Naive thymus-derived CD4-positive, alpha-beta T cell (primary cell): ENCODE measurements at regions not wholly inside any gene's neighbourhood (a gene's known extent, or its start where the extent isn't known, plus 50 kb on each side); places are given as distances from the start of the nearest gene placed in this dataset.

Source experiments
- ATAC-seq: fragments of 150-1000 bp; cut with Tn5 transposase; 2 replicates; pipeline ENCODE4 v1.10.0; 2021; ENCODE audit warnings: mild to moderate bottlenecking, moderate library complexity
- CTCF ChIA-PET: fragments of 350-600 bp; sonication (Branson Sonifier 250); formaldehyde crosslinking; loops from one replicate; lab custom pipeline; 2021; ENCODE audit warnings: antibody characterized with exemption; lab: Charles Lee
- POLR2A ChIA-PET: fragments of 350-600 bp; sonication (Branson Sonifier 250); formaldehyde crosslinking; loops from one replicate; lab custom pipeline; 2021; ENCODE audit warnings: antibody characterized with exemption, inconsistent platforms; lab: Charles Lee
- DNase-seq, 9 donors: peaks; one replicate each; pipeline versions ENCODE4 v3.0.0 to v3.0.0-alpha.2; 2020 to 2022; ENCODE audit warnings: mixed read lengths in 1 of 9
- H3K27ac ChIP-seq: one replicate; pipeline ENCODE4 v1.7.0; 2013; ENCODE audit warnings: mild to moderate bottlenecking, low read depth, low read length, moderate library complexity
- H3K27me3 ChIP-seq, 2 donors: one replicate each; pipeline ENCODE4 v1.7.0; 2013; ENCODE audit warnings: low read length in 2 of 2, mild to moderate bottlenecking in 2 of 2, moderate library complexity in 2 of 2; ENCODE audit not compliant: control insufficient read depth in 2 of 2, insufficient read depth in 2 of 2
- H3K36me3 ChIP-seq, 3 experiments: 1 replicate in 2 of 3; 2 replicates in 1 of 3; pipeline ENCODE4 v1.7.0; 2013; ENCODE audit warnings: low read length in 3 of 3, mild to moderate bottlenecking in 3 of 3, moderate library complexity in 1 of 3; ENCODE audit not compliant: insufficient read depth in 3 of 3, control insufficient read depth in 2 of 3
- H3K4me1 ChIP-seq, 2 donors: one replicate each; pipeline ENCODE4 v1.7.0; 2013; ENCODE audit warnings: low read length in 2 of 2, mild to moderate bottlenecking in 2 of 2, moderate library complexity in 1 of 2; ENCODE audit not compliant: control insufficient read depth in 2 of 2, insufficient read depth in 2 of 2
- H3K4me3 ChIP-seq: 2 replicates; pipeline ENCODE4 v1.7.0; 2013; ENCODE audit warnings: mild to moderate bottlenecking, low read length
- H3K9me3 ChIP-seq, 3 experiments: 1 replicate in 2 of 3; 2 replicates in 1 of 3; pipeline ENCODE4 v1.7.0; 2013; ENCODE audit warnings: low read length in 3 of 3; ENCODE audit not compliant: control insufficient read depth in 2 of 3
- H3K27ac Mint-ChIP-seq, 9 donors: one replicate each; pipeline ENCODE4 v1.8.0; 2020 to 2022; ENCODE audit warnings: mixed read lengths in 9 of 9, mild to moderate bottlenecking in 8 of 9, moderate library complexity in 5 of 9, inconsistent platforms in 2 of 9
- H3K27me3 Mint-ChIP-seq, 5 donors: one replicate each; pipeline ENCODE4 v1.8.0; 2021 to 2022; ENCODE audit warnings: mixed read lengths in 5 of 5, mild to moderate bottlenecking in 1 of 5
- H3K36me3 Mint-ChIP-seq, 5 donors: one replicate each; pipeline ENCODE4 v1.8.0; 2020 to 2022; ENCODE audit warnings: mixed read lengths in 5 of 5, mild to moderate bottlenecking in 3 of 5, inconsistent platforms in 1 of 5
- H3K4me1 Mint-ChIP-seq, 7 donors: one replicate each; pipeline ENCODE4 v1.8.0; 2020 to 2022; ENCODE audit warnings: mixed read lengths in 7 of 7, mild to moderate bottlenecking in 3 of 7, inconsistent platforms in 1 of 7
- H3K4me3 Mint-ChIP-seq, 10 donors: one replicate each; pipeline ENCODE4 v1.8.0; 2020 to 2022; ENCODE audit warnings: mild to moderate bottlenecking in 10 of 10, mixed read lengths in 10 of 10, moderate library complexity in 6 of 10, inconsistent platforms in 2 of 10
- H3K9me3 Mint-ChIP-seq, 11 donors: one replicate each; pipeline ENCODE4 v1.8.0; 2020 to 2022; ENCODE audit warnings: mixed read lengths in 11 of 11, mild to moderate bottlenecking in 4 of 11, inconsistent platforms in 1 of 11, moderate library complexity in 1 of 11
- intact Hi-C, 2 donors: fragments of 100-400 bp; cut with micrococcal nuclease; formaldehyde crosslinking; loops; one replicate each; pipeline ENCODE4 v1.15.1; 2023

DNA sequence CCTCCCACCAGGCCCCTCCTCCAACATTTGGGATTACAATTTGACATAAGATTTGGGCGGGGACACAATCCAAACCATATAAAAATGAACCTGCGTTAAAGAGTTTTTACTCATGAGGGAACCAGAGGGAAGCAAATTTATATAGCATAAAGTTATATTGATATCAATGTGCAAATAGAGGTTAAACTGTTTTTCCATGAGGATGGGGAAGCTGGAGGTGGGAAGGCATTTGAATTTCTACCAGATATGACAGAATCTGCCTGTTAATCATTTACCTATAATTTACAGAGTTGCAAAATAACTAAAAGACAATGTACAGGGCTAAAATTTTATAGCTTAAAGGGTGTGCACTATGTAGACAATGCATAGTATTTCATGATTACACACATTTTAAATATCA, 322.0 kb upstream of the FKBP1C start:
- H3K36me3 ChIP-seq = no peaks in the 10 kb centered on the region
- Mint-ChIP-seq H3K9me3 (peaks cover 0 to 6% (median 1%) of the 10 kb centered on the region in 11 donors), H3K4me1 (no peaks in the 10 kb centered on the region), H3K27ac (no peak overlapping the region), H3K4me3 (no peak overlapping the region), H3K36me3 (no peaks in the 10 kb centered on the region), H3K27me3 (no peaks in the 10 kb centered on the region)
- no peak for DNase-seq
- H3K4me3 ChIP-seq = no peak overlapping the region
- H3K27ac ChIP-seq = no peak overlapping the region
- intact Hi-C loops = no loop called here
- no peaks in the 10 kb centered on the region for H3K4me1 ChIP-seq
- H3K9me3 ChIP-seq = no peaks in the 10 kb centered on the region
- H3K27me3 ChIP-seq = no peaks in the 10 kb centered on the region
- ChIA-PET POLR2A (no interaction called here), CTCF (no interaction called here)
- no peak for ATAC-seq

DNA sequence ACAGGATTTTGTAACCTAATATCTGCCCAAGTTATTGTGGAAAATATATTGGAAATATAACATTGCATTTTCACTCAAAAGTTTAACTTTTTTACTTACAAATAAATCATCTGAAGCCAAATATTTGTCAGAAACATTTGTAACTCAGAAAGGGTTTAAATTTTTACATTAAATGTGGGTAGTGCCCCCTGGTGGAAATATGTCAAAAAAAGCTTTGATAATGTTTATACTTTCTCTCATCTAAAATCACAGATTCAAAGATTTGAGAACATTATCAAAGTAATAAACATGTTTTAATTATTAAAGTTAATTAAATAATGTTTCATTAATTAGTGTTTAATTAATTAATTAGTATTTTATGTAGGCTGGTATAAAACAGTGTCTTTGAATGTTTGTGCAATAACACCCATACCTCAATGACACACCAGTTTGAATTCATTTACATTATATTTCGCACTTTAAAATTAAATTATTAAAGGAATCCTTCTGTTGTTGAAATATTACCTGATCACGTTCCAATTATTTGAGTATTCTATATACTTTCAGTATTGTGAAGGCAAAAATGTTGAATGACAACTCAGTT, 320.1 kb upstream of the FKBP1C start:
- CTCF ChIA-PET = no interaction called here
- POLR2A ChIA-PET = no interaction called here
- H3K4me3 Mint-ChIP-seq = no peak overlapping the region

DNA sequence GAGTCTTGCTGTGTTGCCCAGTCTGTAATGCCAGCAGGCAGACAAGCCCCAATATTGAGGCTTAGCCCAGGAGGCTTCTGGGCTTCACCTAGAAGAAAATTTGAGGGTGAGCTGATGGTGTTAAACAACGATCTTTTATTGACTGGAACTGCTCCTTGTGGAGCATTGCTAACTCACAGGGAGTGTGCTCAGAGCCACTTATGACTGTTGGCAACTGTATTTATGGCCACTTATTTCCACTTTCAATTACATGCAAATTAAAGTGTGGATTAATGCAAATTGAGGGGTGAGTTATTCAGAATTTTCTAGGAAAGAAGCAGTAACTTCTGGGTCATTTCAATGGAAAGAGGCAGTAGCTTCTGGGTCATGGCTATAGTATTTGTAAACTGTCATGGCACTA, 317.2 kb upstream of the FKBP1C start:
- ChIA-PET CTCF (no interaction called here), POLR2A (no interaction called here)
- H3K4me3 ChIP-seq = no peak overlapping the region
- Mint-ChIP-seq H3K36me3 (no peaks in the 10 kb centered on the region), H3K4me3 (no peak overlapping the region), H3K9me3 (peaks cover 0 to 2% (median 0%) of the 10 kb centered on the region in 11 donors), H3K27me3 (no peaks in the 10 kb centered on the region), H3K4me1 (no peaks in the 10 kb centered on the region), H3K27ac (no peak overlapping the region)
- H3K36me3 ChIP-seq = no peaks in the 10 kb centered on the region
- H3K27me3 ChIP-seq = no peaks in the 10 kb centered on the region
- no peaks in the 10 kb centered on the region for H3K9me3 ChIP-seq
- intact Hi-C loops = no loop called here
- H3K4me1 ChIP-seq = no peaks in the 10 kb centered on the region
- no peak overlapping the region for H3K27ac ChIP-seq
- DNase-seq (no peak), ATAC-seq (no peak)

More for the DNA sequence above, 320.1 kb upstream of the FKBP1C start:
- Histone ChIP-seq H3K27me3 (no peaks in the 10 kb centered on the region), H3K27ac (no peak overlapping the region), H3K4me1 (no peaks in the 10 kb centered on the region), H3K36me3 (no peaks in the 10 kb centered on the region), H3K9me3 (no peaks in the 10 kb centered on the region), H3K4me3 (no peak overlapping the region)
- DNase-seq (no peak), ATAC-seq (no peak)
- Mint-ChIP-seq H3K27ac (no peak overlapping the region), H3K9me3 (peaks cover 0 to 6% (median 1%) of the 10 kb centered on the region in 11 donors), H3K36me3 (no peaks in the 10 kb centered on the region), H3K27me3 (no peaks in the 10 kb centered on the region), H3K4me1 (no peaks in the 10 kb centered on the region)
- intact Hi-C loops = no loop called here

DNA sequence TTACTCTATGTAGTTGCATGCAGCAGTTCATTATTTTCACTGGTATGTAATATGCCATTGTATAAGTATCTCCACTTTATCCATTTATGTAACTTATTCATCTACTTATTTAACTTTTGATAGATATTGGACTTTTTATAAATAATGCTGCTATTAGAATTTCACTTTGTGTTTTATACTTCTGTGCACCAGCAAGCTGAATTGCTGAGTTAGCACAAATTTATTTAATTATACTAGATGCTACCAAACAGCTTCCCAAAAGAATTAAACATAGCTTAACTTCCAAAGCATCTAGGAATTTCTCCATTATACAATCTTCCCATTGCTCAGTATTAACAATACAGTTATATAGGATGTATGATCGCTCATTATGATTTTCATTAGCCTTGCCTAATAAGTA, 308.0 kb upstream of the FKBP1C start:
- intact Hi-C loops = no loop called here
- Histone ChIP-seq H3K27me3 (no peaks in the 10 kb centered on the region), H3K36me3 (no peaks in the 10 kb centered on the region), H3K4me3 (no peak overlapping the region), H3K27ac (no peak overlapping the region), H3K9me3 (no peaks in the 10 kb centered on the region), H3K4me1 (no peaks in the 10 kb centered on the region)
- Mint-ChIP-seq H3K27ac (no peak overlapping the region), H3K9me3 (peaks cover 0 to 39% (median 9%) of the 10 kb centered on the region in 11 donors), H3K4me1 (no peaks in the 10 kb centered on the region), H3K4me3 (no peak overlapping the region), H3K27me3 (no peaks in the 10 kb centered on the region), H3K36me3 (no peaks in the 10 kb centered on the region)
- DNase-seq (no peak), ATAC-seq (no peak)
- CTCF ChIA-PET = no interaction called here
- POLR2A ChIA-PET = no interaction called here

DNA sequence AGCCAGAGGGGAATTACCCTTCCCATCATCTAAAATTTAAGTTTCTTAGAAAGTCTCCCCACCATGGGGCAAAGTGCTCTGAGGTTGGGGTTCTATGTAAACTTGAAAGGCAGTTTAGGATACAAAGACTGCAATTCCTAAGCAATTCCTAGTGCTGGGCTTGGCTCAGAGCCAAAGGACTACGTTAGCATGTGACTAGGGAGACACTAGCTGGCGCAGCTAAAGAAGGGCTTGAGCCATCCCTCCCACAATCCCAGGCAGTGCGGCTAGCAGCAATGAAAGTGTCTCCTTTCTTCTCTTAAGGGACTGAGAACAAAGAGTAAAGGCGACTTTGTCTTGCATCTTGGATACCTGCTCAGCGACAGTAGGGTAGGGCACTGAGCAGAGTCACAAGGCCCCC, 306.6 kb upstream of the FKBP1C start:
- no peaks in the 10 kb centered on the region for H3K27me3 Mint-ChIP-seq
- Histone ChIP-seq H3K4me3 (no peak overlapping the region), H3K27me3 (no peaks in the 10 kb centered on the region), H3K4me1 (no peaks in the 10 kb centered on the region), H3K36me3 (no peaks in the 10 kb centered on the region), H3K9me3 (no peaks in the 10 kb centered on the region), H3K27ac (no peak overlapping the region)
- ChIA-PET CTCF (no interaction called here), POLR2A (no interaction called here)
- intact Hi-C loops = no loop called here
- DNase-seq (no peak), ATAC-seq (no peak)
- no peak overlapping the region for H3K4me3 Mint-ChIP-seq
- H3K9me3 Mint-ChIP-seq = peaks cover 0 to 44% (median 9%) of the 10 kb centered on the region in 11 donors
- no peaks in the 10 kb centered on the region for H3K4me1 Mint-ChIP-seq
- H3K36me3 Mint-ChIP-seq = no peaks in the 10 kb centered on the region
- no peak overlapping the region for H3K27ac Mint-ChIP-seq

DNA sequence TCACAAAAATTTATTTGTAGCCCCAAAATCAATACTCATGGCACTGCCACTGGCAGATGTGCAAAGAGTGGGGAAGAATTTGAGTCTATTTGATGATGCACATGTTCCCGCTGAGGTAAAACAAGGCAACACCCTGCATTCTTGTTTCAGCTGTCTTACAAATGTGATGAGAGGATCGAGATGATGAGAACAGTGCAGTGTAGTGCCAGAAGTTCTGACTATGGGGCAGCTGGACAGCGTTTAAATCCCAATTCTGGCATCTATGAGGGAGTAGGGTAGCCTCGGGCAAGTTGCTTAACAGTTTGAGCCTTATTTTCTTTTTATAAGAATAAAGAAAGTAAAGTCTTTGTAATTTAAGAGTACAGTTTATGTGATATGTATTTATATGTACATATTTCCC, 296.7 kb upstream of the FKBP1C start:
- intact Hi-C loops = no loop called here
- DNase-seq (no peak), ATAC-seq (no peak)
- POLR2A ChIA-PET = no interaction called here
- Histone ChIP-seq H3K27ac (no peak overlapping the region), H3K27me3 (no peaks in the 10 kb centered on the region), H3K4me1 (no peaks in the 10 kb centered on the region), H3K4me3 (no peak overlapping the region), H3K36me3 (no peaks in the 10 kb centered on the region), H3K9me3 (no peaks in the 10 kb centered on the region)
- no peak overlapping the region for H3K27ac Mint-ChIP-seq
- H3K4me1 Mint-ChIP-seq = no peaks in the 10 kb centered on the region
- H3K9me3 Mint-ChIP-seq = peaks cover 0 to 20% (median 5%) of the 10 kb centered on the region in 11 donors
- CTCF ChIA-PET = no interaction called here
- H3K36me3 Mint-ChIP-seq = no peaks in the 10 kb centered on the region
- H3K4me3 Mint-ChIP-seq = no peak overlapping the region
- H3K27me3 Mint-ChIP-seq = no peaks in the 10 kb centered on the region

DNA sequence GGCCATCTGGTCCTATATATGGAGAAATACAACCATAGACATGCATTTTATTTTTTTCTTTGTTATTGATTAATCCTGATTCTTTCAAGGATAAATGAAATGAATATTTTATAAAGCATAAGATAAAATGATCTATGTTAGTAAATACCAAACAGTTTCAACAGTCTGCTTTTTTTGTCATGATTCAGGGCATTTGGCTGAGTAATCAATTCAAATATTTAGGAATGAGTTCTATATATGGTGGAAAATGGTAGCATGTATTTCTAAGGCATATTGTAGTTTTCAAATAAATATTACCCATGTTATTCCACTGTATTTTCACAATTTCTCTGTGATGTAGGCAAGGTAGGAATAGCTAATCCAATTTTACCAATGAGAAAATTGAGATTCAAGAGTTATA, 287.5 kb upstream of the FKBP1C start:
- H3K4me1 ChIP-seq = no peaks in the 10 kb centered on the region
- Mint-ChIP-seq H3K9me3 (peaks cover 0 to 26% (median 2%) of the 10 kb centered on the region in 11 donors), H3K36me3 (peaks cover 0 to 3% (median 0%) of the 10 kb centered on the region in 5 donors), H3K27me3 (no peaks in the 10 kb centered on the region), H3K4me1 (no peaks in the 10 kb centered on the region), H3K27ac (no peak overlapping the region), H3K4me3 (no peak overlapping the region)
- ChIA-PET POLR2A (no interaction called here), CTCF (interaction anchor here (0.8 kb wide), 1 partner anchor 16 kb away, joined by 3 read pairs; no protein-coding TSS in a partner anchor)
- ATAC-seq (no peak), DNase-seq (no peak)
- no peak overlapping the region for H3K27ac ChIP-seq
- no peak overlapping the region for H3K4me3 ChIP-seq
- no peaks in the 10 kb centered on the region for H3K36me3 ChIP-seq
- no peaks in the 10 kb centered on the region for H3K27me3 ChIP-seq
- intact Hi-C loops = no loop called here
- no peaks in the 10 kb centered on the region for H3K9me3 ChIP-seq
